Astrocyte of the cerebellum (primary cell): ENCODE measurements at regions not wholly inside any gene's neighbourhood (a gene's known extent, or its start where the extent isn't known, plus 50 kb on each side); places are given as distances from the start of the nearest gene placed in this dataset.

ENCODE experiments used
- DNase-seq: peaks from one replicate; pipeline ENCODE4 v3.0.0-alpha.2; 2011; ENCODE audit warnings: low read depth
- H3K4me3 ChIP-seq: 2 replicates; pipeline ENCODE4 v1.5.1; 2011; ENCODE audit warnings: mild to moderate bottlenecking, low read depth, low read length, moderate library complexity
- in situ Hi-C: cut with HindIII; loops from 2 replicates; pipeline ENCODE4 v1.10.0; 2017; ENCODE audit warnings: low sequenced_read_pairs
- TF ChIP-seq, protein P1 (sequence below): IDR thresholded peaks from 2 replicates; pipeline ENCODE4 v1.5.1; 2012; ENCODE audit warnings: low read length, low read depth, moderate library complexity, mild to moderate bottlenecking; ENCODE audit errors: missing control alignments

DNA sequence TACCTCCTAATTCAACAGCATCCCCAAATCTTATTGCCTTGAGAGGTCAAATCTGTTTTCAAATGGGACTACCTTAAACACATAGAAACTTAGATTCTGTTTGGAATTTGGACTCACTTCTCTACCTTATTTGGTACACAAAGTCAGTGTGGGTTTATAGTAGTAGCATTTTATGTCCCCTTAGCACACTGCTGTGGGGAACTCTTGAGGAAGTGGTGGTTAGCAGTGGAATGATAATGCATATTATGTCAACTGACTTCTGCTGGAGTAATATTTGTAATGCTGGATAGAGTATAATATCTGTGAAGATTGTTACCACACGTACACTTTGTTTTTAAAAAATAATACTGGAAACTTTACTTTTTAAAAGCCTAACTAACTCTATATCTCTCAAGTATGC is 386.3 kb downstream of the NDFIP2 start:
- no peak for DNase-seq
- TF ChIP-seq, protein P1, sequence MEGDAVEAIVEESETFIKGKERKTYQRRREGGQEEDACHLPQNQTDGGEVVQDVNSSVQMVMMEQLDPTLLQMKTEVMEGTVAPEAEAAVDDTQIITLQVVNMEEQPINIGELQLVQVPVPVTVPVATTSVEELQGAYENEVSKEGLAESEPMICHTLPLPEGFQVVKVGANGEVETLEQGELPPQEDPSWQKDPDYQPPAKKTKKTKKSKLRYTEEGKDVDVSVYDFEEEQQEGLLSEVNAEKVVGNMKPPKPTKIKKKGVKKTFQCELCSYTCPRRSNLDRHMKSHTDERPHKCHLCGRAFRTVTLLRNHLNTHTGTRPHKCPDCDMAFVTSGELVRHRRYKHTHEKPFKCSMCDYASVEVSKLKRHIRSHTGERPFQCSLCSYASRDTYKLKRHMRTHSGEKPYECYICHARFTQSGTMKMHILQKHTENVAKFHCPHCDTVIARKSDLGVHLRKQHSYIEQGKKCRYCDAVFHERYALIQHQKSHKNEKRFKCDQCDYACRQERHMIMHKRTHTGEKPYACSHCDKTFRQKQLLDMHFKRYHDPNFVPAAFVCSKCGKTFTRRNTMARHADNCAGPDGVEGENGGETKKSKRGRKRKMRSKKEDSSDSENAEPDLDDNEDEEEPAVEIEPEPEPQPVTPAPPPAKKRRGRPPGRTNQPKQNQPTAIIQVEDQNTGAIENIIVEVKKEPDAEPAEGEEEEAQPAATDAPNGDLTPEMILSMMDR: no peak
- in situ Hi-C loops: no loop called here
- H3K4me3 ChIP-seq: no peak overlapping the region

DNA sequence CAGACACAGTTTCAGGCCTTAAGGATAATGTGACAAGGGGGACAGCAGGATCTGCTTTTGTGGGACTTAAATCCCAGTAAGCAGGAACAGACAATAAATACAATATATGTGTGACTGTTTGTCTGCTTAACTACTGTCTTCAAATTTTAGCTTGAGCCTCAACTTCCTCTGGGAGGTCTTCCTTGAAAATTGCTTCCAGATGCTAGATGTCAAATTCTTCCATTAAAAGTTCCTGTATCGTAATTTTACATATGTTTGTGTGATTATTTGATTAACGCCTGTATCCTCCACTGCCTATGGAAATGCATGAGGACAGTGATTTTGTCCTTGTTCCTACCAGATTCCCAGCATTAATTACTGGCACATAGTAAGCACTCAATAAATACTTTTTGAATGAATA is 385.5 kb downstream of the NDFIP2 start:
- TF ChIP-seq, protein P1: no peak
- DNase-seq: no peak
- no peak overlapping the region for H3K4me3 ChIP-seq
- in situ Hi-C loops: no loop called here

DNA sequence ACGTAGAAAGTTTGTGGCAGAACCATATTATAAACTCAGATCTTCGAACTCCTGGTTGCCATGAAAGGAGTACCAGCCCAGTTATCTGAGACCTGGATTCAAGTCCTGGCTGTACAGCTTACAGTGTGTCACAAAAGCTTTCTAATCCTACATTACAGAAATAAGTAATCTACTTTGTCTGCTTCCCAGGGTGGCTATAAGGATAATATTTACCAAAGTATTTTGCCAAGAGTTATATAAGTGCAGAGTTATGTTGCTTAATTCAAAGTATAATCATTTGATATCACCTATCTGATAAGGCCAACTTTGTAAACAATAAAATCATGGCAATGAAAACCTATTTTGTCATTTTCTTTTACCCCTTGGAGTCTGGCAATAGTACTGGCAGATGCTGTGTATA is 381.6 kb downstream of the NDFIP2 start:
- no peak overlapping the region for H3K4me3 ChIP-seq
- no peak for DNase-seq
- in situ Hi-C loops: no loop called here
- TF ChIP-seq, protein P1: no peak

DNA sequence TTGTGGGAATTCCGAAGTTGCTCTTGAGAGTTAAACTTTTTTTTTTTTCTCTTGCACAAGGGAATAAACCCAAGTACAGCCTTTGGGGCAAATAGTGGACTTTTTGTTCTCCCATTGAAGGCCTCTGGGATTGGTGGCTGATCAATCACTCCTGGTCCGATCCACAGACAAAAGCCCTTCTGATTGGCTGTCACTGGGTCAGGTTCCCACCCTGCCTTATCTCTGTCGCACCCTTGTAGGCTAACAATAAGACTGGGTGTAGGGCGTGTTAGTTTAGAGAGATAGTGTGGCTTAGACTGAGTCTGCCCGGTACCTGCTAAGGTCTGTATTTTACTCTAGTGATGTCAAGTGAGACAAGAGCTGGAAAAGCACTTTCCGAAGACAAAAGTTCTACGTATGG is 380.8 kb downstream of the NDFIP2 start:
- in situ Hi-C loops: no loop called here
- no peak overlapping the region for H3K4me3 ChIP-seq
- no peak for DNase-seq
- TF ChIP-seq, protein P1: no peak

DNA sequence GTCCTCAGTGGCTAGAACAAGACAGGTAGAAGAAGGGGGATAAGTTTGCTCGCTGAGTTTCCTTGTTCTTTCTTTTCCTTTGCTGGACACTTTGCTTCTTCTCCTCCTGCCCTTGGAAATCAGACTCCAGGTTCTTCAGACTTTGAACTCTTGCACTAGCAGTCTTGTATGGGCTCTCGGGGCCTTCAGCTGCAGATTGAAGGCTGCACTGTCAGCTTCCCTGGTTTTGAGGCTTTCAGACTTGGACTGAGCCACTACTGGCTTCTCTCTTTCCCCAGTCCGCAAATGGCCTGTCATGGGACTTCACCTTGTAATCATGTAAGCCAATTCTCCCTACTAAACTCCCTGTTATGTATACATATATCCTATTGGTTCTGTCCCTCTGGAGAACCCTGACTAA is 379.8 kb downstream of the NDFIP2 start:
- no peak overlapping the region for H3K4me3 ChIP-seq
- no peak for DNase-seq
- in situ Hi-C loops: no loop called here
- TF ChIP-seq, protein P1: no peak

DNA sequence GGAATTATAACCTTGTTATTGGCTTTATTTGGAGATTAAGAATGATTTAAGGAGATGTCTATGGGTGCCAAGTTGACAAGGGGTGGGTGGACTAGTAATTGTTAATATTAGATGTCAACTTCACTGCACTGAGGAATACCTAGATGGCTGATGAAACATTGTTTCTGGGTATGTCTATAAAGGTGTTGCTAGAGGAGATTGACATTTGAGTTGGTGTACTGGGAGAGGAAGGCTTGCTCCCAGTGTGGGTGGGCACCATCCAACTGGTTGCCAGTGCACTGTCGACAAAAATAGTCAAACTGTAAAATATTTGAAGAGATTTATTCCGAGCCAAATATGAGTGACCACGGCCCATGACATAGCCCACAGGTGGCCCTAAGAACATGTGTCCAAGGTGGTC is 378.8 kb downstream of the NDFIP2 start:
- TF ChIP-seq, protein P1: no peak
- in situ Hi-C loops: no loop called here
- no peak overlapping the region for H3K4me3 ChIP-seq
- DNase-seq: no peak

DNA sequence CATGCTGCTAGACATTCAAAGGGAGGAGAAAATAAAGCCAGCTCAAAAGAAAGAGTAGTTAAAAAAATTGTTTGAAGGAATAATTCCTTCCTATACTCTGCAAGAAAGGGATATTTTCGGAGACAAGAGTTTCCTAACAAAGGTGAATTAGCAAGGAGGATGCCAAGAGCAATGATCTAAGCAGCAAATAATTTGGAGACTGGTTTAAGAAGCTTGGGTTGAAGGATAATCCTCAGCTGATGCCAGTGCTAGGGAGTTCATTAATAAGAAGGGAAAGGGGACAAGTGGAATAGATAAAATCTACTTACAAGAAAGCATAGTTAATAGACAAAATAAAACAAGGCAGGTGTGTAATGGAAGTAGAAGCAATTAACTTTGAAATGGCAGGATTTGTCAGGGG is 372.3 kb downstream of the NDFIP2 start:
- no peak for DNase-seq
- TF ChIP-seq, protein P1: no peak
- H3K4me3 ChIP-seq: no peak overlapping the region
- in situ Hi-C loops: no loop called here
